ENCODE measurements at regions not wholly inside any gene's neighbourhood (a gene's known extent, or its start where the extent isn't known, plus 50 kb on each side); places are given as distances from the start of the nearest gene placed in this dataset.

DNA sequence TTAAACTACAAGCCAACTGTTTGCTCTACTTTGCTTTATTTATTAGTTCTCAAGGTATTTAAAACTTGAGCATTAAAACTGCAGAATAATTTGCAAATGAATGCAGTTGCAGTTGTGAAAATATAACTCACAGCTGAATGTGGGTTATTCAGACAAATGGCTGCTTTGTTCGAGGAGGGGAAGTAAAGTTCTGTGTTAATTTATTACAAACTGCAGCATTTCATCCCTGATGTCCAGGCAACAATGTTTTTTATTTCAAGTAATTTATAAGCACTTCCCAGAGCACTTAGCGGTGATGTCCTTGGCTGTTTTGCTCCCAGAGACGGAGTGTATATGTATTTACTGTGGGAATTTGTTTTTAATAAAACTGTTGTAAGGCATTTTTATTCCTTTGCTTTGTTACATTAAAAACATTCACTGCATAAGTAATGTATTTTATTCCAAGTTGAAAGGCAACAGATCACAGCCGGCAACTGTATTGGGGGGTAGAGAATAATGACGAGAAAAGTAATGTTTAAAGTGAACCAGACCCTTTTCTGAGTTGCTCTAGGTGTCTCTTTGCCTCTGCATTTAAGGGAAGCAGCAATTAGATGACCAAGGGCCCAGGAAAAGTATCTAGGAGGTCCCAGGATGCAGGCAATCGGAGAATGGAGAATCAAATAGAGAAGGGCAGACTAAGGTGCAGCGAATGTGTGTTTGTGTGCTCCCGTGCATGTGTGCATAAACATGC lies 291.2 kb upstream of the SALL1 start:
- no peak for DNase-seq (ENCODE audit: low spot score)

DNA sequence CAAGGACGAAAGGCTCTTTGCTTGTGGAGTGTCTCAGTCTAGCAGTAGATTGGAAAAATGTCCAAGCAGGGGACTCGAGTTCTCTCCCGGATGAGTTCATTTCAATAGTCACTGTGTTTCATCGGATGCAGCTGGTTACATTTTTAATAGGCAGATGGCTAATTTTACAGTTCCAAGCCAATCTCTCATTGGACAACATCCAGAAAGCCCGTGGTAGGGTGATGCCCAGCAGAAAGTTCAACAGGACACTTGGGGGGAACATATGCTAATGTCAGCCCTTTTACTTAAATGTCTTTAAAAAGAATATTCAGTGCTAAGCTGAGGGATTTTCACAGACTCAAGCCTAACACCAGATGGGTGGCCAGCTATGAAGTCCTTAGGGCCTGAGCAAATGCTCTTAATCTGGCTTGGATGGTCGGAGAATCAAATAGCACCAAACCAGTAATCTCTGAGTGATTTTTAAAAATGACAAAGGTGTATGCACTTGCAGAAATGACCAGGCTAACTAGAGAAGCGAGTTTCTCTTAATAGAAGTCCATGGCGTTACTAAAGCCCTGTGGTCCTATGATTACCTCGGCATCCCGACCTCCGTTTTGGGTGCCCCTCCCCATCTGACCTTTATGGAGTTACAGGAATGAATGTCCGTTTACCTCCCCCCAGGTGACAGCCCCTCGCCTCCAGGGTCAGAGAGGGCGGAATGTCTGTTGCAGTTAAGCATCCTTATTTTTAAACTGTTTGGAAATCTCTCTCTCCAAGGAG lies 289.2 kb upstream of the SALL1 start:
- no peak for DNase-seq (ENCODE audit: low spot score)

DNA sequence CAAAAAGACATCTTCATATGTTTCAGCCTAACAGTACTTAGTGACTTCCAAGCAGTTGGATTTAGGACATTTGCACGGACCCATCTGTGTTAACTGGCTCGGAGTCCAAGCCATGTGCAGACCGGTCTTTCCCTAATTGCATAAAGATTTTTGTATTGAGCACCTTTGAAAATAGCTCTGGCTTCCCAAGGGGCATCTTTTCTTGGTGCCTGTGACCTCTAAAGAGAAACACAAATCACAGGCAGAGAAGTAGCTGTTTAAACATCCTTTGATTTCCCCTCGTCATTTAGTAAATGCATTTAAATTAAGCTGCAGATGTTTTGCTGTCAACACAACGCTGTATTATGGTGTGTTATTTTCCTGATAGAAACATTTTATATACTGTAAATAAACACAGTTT lies 288.2 kb upstream of the SALL1 start:
- DNase-seq (ENCODE audit: low spot score), result no peak

- DNase-seq (ENCODE audit: low spot score), result no peak
Measured at GRCh38 chr16:51436742-51437141, 285.7 kb upstream of the SALL1 start.

GRCh38 chr16:51434567-51435198 lies 283.6 kb upstream of the SALL1 start:
- DNase-seq (ENCODE audit: low spot score), result no peak

DNA sequence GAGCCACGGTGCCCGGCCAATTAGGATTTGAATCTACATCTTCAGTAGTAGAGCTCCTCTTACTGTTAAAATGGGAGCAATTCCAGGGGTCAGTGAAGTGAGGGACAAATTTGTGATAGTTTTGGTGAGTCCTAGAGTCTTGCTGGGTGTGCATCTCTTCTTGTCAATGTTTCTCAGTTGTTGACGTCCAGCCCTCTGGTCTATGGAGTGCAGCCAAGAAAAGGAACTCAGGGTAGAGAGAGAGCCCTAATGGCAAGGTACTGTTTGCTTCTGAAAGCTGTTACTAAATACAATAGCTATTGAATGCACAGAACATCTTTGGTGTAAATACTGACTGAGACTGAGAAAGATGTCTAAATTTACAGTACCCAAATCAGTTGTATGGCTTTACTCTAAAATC lies 282.5 kb upstream of the SALL1 start:
- DNase-seq (ENCODE audit: low spot score), result no peak

GRCh38 chr16:51431517-51432241 lies 280.6 kb upstream of the SALL1 start:
- DNase-seq (ENCODE audit: low spot score), result no peak

DNA sequence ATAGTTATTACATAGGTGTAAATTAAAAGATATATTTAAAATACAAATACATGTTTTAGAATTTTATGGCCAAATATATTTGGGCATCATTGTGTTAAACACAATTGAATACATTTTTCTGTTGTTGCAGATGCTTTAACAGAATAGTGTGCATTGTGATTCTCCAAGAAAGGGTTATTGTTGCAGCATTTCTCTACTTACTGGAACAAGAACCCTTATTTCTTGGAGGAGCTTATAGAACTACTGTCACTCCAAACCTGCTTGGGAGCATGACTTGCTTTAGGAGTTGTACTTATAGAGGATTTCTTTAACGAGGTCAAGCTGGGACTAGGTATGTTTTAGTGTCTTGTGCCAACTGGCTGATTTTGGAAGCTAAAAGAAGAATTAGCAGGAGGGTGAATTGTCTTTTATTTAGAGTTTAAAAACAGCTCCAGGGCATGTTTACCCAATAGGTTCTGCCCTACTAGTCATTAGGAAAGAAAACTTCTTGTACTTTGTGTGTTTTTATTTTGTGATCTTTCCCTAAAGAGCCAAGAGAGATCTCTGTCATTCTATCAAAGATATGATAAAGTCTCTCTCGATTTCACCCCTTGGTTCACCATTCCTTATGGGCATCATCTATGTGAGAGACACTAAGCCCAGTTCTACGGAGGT lies 279.8 kb upstream of the SALL1 start:
- no peak for DNase-seq (ENCODE audit: low spot score)

- no peak for DNase-seq (ENCODE audit: low spot score)
Measured at GRCh38 chr16:51429041-51429440, 278.0 kb upstream of the SALL1 start.

- DNase-seq (ENCODE audit: low spot score), result no peak
Measured at GRCh38 chr16:51427085-51427484, 276.0 kb upstream of the SALL1 start.

DNA sequence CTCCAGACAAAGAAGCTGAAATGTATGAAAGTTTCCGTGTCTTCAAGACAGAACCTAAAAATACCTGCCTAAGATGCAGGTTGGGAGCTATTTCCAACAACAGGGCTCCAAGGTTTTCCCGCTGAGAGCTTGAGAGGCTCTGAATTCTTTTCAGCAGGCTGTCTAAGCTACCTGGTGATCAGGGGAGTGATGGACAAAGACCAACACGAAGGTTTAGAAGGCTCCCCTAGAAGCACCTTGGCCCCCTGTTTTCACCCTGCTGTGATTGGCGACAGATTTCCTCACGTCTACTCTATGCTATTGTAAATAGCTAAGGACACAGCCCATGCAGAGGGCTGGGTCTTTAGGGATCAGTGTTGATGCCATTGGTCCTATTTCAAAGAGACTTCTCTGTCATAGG lies 275.2 kb upstream of the SALL1 start:
- no peak for DNase-seq (ENCODE audit: low spot score)

GRCh38 chr16:51420247-51420646 lies 269.2 kb upstream of the SALL1 start:
- DNase-seq (ENCODE audit: low spot score), result no peak

GRCh38 chr16:51419768-51420167 lies 268.7 kb upstream of the SALL1 start:
- no peak for DNase-seq (ENCODE audit: low spot score)

- DNase-seq (ENCODE audit: low spot score), result no peak
Measured at GRCh38 chr16:51418258-51418657, 267.2 kb upstream of the SALL1 start.

DNA sequence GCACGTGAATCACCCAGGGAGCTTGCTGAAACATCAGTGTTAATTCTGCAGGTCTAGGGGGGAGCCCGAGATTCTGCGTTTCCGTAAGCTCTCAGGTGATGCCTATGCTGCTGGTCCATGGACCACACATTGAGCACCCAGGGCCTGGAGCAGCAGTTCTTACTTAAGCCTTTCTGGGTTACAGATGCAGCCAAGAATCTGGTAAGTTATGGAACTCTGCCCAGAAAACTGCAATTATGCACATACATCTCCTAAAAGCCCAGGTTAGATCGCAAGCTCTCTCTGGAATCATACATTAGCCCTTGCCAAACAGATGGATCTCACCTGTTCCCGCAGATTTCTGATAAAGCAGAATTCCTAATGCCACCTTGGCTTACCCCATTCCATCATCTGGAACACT lies 265.9 kb upstream of the SALL1 start:
- no peak for DNase-seq (ENCODE audit: low spot score)

DNA sequence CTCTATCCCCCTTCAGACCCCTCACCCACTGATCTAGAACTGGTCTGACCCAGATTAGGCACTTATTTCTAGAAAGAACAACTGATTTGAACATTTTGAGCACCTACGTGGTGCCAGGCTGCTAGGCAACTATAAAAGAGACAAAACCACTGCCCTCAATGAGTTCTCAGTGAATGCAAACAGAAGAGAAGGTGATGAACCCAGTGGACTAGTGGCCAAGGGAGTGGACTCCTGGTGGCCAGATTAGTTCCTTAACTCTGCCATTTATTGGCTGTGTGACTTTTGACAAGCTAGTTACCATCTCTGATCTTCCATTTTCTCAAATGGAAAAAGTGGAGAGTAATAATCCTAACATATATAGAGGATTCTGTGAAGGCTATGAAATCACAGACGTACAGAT lies 259.1 kb upstream of the SALL1 start:
- no peak for DNase-seq (ENCODE audit: low spot score)

DNA sequence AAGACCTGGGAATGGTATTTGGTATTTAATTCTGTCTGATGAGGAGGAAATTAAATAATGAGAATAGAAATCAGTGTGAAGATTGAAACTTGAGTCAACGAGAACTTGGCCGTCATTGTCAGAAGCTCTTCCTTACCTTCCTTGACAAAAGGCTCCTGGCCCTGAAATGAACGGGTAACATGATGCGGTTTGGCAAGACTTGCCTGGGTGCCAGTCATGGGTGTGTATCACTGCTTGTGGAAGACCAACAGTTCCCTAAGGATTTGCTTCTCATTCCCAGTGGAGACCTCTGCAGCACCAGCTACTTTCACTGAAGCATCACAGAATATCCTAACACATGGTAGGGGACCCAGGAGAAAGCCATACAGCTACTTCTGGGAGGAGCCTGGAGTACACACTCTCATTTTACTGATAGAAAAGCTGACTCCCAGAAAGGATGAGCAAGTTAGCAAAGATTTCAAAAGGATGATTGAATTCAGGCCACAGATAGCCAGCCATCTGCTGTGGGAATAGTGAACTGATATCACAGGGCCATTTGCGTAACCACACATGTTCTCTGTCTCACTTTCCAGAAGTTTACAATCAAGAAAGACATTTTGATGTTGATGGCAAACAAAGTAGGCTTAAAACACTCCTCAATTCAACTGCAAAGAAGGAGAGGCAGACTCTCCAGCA lies 258.1 kb upstream of the SALL1 start:
- no peak for DNase-seq (ENCODE audit: low spot score)

DNA sequence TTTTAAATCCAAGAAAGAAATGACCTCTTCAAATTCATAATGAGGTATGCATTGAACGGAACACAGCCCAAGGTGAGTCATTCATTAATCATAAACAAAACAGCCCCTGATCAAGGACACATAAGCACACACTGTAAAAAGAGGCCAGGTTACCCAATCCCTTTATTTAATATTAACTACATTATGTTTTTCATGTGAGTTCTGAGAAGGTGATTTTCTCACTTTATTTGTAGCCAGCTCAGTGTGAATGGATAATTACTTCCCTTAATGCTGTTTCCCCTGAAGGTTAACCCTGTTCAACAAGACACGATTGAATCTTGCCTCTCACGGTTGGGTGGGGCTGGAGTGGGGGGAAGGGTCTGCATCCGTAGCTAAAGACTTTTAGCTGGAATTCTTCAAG lies 257.3 kb upstream of the SALL1 start:
- DNase-seq (ENCODE audit: low spot score), result no peak

DNA sequence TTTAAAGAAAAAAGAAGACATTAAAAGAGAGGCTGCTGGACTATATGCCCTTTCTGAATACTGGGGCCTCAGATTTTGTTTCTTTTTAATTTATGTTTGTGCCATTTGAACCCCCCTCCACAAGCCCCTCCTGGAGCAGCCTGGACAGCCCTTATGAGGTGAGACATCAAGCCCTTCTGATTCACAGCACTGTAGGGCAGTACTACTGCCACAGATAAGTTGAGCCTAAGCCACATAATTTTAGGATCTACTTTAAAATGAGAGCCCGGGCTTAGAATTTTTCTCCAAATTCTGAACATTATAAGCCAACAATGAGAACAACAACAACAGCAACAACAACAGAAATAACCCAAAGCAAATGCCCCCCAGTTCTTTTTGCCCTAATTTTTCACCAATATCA lies 256.9 kb upstream of the SALL1 start:
- DNase-seq (ENCODE audit: low spot score), result no peak

GRCh38 chr16:51407199-51407598 lies 256.1 kb upstream of the SALL1 start:
- no peak for DNase-seq (ENCODE audit: low spot score)

- DNase-seq (ENCODE audit: low spot score), result no peak
Measured at GRCh38 chr16:51405361-51405760, 254.3 kb upstream of the SALL1 start.

All from mesenteric fat pad (tissue), 1 donor.